GM12864 (cell line): ENCODE measurements at regions not wholly inside any gene's neighbourhood (a gene's known extent, or its start where the extent isn't known, plus 50 kb on each side); places are given as distances from the start of the nearest gene placed in this dataset.

Experiments used
- DNase-seq: peaks from one replicate; pipeline ENCODE4 v3.0.0-alpha.2; 2011; ENCODE audit warnings: low read depth
- H3K4me3 ChIP-seq: 2 replicates; pipeline ENCODE4 v1.5.1; 2011; ENCODE audit warnings: mild to moderate bottlenecking, low read depth, low read length, control low read depth
- CTCF ChIP-seq: IDR thresholded peaks from 2 replicates; pipeline ENCODE4 v1.5.1; 2011; ENCODE audit warnings: low read depth, mild to moderate bottlenecking, moderate library complexity, low read length, control low read depth, inconsistent platforms; ENCODE audit errors: missing control alignments

GRCh38 chr20:20796766-20797440 lies 84.5 kb upstream of the RALGAPA2 start:
- TF ChIP-seq CTCF, result no peak
- no peak for DNase-seq
- H3K4me3 ChIP-seq, result no peak overlapping the region

DNA sequence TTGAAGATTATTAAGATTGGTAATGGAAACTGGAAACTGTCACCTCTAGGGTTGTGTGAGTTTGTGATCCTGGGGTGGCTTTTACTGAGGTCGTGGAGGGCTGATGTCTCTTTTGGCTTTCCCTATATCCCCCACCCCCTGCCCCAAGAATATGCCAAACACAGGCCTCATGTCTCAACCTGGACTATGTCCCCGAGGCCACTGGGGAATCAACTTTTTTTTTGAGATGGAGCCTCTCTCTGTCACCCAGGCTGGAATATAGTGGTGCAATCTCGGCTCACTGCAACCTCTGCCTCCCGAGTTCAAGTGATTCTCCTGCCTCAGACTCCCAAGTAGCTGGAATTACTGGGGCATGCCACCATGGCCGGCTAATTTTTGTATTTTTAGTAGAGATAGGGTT lies 83.3 kb upstream of the RALGAPA2 start:
- DNase-seq, result no peak
- no peak overlapping the region for H3K4me3 ChIP-seq
- no peak for TF ChIP-seq CTCF

DNA sequence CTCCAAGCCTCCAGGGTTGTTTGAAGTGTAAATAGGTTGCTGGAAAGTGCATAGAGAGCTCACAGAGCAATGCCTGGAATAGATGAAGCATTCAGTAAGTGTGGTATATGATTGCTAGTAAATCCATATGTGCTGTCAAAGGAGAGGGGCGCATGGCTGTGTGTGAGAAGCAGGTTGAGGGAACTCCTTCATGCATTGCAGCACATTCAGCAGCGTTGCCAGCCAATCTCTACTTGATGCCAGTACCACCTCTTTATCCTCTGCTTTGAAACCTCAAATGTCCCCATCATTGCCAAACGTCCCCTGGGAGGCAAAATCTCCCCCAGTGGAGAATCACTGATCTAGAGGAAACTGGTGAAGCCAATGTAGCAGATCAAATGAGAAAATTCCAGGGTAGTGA lies 82.7 kb upstream of the RALGAPA2 start:
- H3K4me3 ChIP-seq, result no peak overlapping the region
- TF ChIP-seq CTCF, result no peak
- no peak for DNase-seq

- H3K4me3 ChIP-seq, result no peak overlapping the region
- no peak for DNase-seq
- no peak for TF ChIP-seq CTCF
Measured at GRCh38 chr20:20793591-20793990, 81.1 kb upstream of the RALGAPA2 start.

DNA sequence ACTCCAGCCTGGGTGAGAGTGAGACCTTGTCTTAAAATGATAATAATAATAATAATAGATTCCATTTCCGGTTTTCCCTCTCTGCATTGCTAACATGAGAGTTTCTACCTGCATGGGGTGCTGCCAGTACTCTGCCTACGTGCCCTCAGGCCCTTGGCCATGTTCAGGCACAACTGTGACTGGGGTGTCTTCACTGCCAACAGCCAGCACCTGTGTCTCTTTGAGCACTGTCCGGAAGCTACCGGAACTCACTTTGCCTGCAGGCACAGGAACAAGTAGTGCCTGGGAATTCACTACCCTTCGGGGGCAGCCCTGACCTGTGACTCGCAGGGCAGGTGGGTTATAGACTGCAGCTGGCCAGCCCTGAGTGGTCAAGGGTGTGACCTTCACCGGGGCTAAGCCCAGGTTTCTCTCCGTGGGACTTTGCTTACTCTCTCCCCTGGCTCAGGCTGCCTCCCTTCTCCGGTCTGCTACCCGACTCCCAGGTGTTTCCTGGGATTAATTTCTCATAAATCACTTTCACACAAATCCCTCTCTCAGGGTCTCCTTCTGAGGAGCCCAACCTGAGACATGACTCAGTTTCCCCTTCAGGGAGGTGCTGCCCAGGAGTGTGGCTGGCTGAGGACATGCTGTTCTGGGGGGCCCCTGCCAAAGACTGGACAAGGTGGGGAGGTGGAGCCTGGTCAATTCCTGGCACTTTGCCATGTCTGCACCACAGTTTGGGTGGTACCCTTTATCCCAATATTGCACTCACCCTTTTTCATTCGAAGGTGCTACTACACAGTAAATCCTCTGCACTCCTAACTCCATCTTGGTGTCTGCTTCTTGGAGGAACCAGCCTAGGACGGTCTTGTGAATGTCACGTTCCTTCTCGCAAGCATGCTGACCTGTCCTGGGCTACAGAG lies 79.5 kb upstream of the RALGAPA2 start:
- H3K4me3 ChIP-seq, result no peak overlapping the region
- DNase-seq, result no peak
- no peak for TF ChIP-seq CTCF

- no peak overlapping the region for H3K4me3 ChIP-seq
- no peak for TF ChIP-seq CTCF
- no peak for DNase-seq
Measured at GRCh38 chr20:20788308-20788707, 75.9 kb upstream of the RALGAPA2 start.
